GM21360 (cell line): ENCODE measurements at regions not wholly inside any gene's neighbourhood (a gene's known extent, or its start where the extent isn't known, plus 50 kb on each side); places are given as distances from the start of the nearest gene placed in this dataset.

ENCODE experiments used
- ATAC-seq: cut with Tn5 transposase; IDR thresholded peaks from one replicate; pipeline ENCODE4 v1.9.1; 2021; ENCODE audit warnings: mild to moderate bottlenecking, moderate library complexity; ENCODE audit not compliant: unreplicated experiment

DNA sequence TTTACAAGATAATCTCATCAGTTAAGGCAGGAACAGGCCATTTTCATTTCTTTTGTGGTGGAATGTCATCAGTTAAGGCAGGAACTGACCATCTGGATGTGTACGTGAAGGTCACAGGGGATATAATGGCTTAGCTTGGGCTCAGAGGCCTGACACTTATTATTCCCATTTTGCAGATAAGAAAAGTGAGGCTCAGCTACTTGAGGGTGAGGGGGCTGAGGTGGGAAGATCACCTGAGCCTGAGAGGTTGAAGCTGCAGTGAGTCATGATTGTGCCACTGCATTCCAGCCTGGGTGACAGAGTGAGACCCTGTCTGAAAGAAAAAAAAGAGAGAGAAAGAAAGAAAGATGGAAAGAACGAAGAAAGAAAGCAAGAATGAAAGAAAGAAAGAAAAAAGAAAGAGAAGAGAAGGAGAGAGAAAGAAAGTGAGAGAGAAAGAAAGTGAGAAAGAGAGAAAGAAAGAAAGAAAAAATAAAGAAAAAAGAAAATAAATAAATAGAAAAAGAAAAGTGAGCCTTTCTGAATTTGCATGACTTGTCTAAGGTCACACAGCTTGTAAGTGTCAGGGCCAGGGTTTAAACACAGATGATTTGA is 142.0 kb downstream of the TMEM30B start:
- no peak for ATAC-seq

DNA sequence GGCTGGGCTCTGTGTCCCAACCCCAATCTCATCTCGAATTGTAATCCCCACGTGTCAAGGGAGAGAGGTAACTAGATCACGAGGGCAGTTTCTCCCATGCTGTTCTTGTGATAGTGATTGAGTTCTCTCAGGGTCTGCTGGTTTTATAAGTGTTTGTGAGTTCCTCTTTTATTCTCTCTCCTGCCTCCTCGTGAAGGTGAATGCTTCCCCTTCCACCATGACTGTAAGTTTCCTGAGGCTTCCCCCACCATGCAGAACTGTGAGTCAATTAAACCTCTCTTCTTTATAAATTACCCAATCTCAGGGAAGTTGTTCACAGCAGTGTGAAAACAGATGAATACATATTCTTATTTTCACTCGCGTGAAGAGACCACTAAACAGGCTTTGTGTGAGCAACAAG is 148.2 kb downstream of the TMEM30B start:
- no peak for ATAC-seq

DNA sequence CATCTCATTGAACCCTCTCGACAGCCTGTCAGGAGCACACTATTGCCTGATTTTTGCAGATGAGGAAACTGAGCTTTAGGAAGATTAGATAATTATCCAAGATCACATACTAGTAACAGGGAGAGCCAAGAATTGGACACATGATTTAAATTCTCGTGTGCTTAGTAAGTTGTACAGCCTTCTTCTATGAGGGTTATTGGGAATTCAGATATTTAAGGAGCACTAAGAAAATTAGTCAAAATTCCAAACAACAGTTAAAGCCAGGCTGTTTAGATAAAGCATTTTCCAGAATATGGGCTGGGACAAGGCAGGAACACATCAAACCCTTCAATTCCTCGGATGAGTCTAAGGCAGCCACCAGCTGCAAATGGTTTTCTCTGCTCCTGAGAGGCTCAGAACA is 148.8 kb downstream of the TMEM30B start:
- ATAC-seq: no peak

DNA sequence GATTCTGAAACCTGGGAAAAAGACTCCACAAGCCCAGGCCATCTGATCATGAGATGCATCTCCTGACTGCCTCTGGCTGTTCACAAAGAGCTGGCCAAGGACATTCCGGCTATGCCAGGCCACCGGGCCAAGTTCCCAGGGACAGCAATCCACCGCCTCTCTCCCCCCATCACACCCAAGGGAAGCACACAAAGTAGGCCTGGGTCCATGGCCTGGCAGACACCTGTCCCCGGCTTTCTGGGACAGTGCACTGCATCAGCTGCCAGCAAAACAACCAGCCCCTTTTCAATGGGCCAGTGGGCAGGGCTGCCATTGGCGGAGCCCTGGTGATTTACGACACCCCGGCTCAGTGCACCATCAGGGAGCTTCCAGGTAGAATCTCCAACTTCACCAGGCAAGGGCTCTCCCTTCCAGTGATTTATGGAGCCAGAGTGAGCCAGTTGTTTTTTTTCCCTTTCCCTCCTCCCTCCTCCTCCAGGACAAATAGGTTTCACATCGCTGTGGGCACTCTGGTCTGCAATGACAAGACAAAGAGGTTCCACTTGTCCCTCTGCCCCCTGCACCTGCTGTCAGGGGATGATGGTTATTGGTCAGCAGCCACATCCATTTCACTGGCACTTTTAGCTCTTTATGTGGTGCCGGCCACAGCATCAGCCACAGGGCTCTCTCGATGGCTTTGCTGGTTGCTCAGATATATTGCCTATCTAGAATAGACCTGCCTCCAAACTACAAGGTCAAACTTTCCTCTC is 149.6 kb downstream of the SLC38A6 start:
- ATAC-seq: no peak

DNA sequence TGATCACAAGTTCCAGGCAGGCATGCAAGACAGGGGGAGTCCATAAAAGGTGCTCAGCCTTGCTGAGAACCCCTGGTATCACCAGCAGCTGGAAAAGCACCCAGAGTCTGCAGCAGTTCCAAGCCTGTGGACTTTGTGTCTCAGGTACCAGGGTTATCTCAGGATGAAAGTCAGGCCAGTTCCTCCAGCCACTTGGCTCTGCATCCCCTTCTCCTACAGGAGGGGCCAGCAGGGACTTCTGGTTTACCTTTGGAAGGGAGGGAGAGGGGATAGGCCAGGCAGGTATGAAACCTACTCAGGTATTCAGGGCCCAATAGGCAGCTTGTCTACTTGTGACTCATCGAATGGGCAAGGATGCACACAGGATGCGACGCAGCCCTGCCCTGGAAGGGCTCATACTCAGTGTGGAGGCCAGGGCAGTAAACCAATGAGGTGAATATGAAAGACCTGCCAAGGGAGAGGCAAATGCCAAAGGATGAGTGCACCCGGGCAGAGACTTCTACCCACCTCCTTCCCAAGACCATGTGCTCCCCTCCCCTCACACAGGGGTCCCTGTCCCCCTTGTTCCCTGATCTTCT is 148.2 kb downstream of the SLC38A6 start:
- no peak for ATAC-seq

DNA sequence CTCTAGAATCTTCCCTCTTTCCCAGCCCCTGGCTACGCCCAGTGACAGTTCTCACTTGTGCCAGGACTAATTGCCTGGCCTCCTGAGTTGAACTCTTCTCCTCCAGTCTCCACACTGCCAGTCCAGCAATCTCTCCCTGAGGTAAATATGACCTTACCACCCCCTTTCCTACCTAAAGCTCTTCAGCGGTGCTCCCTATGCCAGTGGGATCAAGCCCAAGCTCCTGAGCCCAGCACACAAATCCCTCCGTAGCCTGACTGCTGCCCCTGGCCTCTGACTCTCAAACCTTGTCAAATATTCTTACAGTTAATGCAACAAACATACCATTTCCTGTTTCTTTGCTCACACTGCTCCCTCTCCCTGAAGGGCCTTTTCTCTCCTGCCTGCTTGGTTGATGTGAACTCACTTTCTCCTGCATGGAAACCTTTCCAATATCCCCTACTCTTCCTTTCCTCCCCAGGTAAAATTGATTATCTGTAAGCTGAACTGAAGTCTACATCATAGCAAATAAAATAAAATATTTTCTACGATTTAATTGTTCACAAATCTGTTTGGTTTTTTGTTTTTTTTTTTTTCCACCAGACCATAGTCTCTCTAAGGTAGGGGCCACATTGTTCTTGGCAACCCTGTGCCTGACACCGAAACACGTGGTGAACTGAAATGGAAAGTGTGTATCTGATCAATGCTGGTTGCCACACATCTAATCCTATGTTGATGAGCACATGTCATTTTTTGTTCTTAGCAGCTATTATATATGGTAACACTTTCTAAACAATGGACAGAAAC is 147.5 kb downstream of the SLC38A6 start:
- ATAC-seq: no peak

DNA sequence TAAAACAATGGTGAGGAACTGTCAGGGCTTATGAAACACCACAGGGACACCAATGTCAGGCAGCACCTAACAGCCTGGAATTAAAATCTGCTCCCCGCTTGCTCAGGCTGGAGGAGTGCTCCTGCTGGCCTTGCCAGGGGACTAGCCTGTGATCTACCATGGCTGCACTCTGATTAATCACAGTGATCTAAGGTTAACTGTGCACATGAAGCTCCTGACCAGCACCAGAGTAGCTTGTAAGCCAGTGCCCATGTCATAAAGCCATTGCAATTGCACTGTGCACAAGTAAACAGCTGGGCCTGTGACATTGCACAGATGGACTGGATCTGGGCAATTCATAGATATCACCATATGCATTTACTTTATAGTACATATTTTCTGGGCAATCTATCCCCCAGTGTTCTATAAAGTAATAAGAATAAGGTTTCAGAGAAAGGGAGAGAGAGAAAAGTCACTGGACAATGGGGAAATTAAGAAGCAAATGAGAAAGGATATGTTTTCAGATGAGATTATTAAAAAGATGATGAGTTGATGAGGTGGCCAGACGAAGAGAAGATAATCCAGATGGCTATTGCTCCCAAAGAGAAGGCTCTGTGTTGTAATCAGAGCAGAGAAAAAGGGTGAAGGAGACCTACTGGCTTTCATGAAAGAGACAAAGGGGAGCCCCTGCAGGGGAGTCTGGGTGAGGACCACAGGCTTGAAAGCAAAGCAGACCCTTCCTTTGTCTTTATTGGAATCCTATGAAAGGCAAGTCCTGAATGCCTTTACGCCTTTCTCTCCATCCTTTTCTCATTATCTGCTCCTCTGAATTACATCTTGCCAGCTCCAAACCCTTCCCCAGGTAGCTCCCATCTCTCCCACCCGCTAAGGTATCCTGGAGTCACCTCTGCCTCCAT is 145.8 kb downstream of the SLC38A6 start:
- ATAC-seq: no peak

- no peak for ATAC-seq
These were observed 145.0 kb downstream of the SLC38A6 start for GRCh38 chr14:61125867-61126572.

GRCh38 chr14:61125041-61125866 is 144.2 kb downstream of the SLC38A6 start:
- ATAC-seq: no peak

GRCh38 chr14:61122862-61123261 is 141.8 kb downstream of the SLC38A6 start:
- no peak for ATAC-seq

GRCh38 chr14:61121355-61121787 is 140.3 kb downstream of the SLC38A6 start:
- no peak for ATAC-seq

DNA sequence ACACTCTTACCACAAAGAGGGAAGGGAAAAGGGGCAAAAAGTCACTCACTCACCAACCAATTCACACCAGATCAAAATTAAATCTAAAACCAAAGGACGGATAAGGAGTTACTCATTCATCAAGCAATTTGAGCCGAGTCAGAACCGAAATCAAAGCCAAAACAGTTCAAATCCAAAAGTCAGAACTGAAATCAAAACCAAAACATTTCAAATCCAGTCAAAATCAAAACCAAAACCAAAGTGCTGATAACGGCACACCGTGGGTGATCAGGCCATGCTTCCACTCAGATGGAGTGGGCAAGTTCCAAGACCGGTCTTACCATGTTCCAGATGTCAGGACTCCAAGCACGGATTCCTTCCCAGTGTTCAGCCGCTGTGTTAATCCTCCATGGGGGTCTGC is 139.5 kb downstream of the SLC38A6 start:
- ATAC-seq: no peak

DNA sequence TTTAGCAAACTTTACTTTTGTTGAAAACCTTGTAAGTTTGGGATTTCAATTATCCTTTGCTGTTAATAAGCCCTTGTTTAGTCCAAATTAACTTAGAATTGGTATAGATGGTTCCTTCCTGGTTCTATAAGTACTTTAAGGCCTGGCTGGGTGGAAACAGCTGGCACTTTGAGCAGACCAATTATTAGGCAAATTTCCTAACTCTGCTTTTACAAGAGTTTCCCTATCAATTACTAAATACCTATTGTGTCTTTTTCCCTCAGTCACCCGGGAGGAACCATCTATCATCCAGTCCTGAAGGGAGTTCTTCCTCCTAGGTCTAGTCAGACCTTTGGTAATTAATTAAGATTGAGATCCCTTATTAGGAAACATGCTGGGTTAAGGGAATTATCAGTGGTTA is 138.0 kb downstream of the SLC38A6 start:
- ATAC-seq: no peak

GRCh38 chr14:61116369-61116768 is 135.3 kb downstream of the SLC38A6 start:
- no peak for ATAC-seq

DNA sequence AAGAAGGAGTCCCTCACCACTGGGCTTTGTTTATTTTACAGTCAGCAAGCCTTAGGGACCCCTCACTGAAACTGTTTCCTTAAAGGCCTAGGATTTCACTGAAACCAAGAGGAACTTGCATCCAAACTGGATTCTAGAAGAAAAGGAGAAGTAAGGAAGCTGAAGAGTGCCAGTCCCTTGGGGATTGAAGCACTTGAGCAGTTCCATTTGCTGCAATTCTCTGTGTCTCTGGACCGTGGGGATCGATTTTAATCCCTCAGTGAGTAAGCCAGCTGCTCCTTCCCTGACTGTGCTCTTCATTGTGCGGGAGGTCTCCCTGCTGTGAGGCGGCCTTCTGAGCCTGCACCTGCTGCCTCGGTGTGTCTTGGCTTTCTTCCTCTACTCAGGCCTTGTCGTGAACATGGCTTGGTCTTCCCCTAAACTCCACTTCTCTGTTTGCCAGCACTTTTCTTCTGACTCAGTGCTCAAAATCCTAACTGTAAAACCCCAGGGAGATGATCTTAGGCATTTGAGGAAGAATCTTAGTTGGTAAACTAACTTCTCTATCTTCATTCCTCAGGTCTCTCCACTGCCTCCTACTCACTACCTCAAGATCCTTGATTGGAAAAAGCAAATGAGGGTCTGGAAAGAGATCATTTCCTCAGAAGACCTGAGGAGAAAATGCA is 132.6 kb downstream of the SLC38A6 start:
- ATAC-seq: no peak

- ATAC-seq: no peak
These were observed 131.5 kb downstream of the SLC38A6 start for GRCh38 chr14:61112506-61112905.

- no peak for ATAC-seq
These were observed 130.7 kb downstream of the SLC38A6 start for GRCh38 chr14:61111731-61112130.

- no peak for ATAC-seq
These were observed 130.2 kb downstream of the SLC38A6 start for GRCh38 chr14:61111209-61111665.
